Neural progenitor cell (in vitro differentiated cells): ENCODE measurements at regions not wholly inside any gene's neighbourhood (a gene's known extent, or its start where the extent isn't known, plus 50 kb on each side); places are given as distances from the start of the nearest gene placed in this dataset.

Experiments used
- CTCF ChIP-seq: fragments of 200-600 bp; sonication (generic); IDR thresholded peaks from 2 replicates; pipeline ENCODE4 v1.5.1; 2017; ENCODE audit warnings: antibody characterized with exemption, mild to moderate bottlenecking
- EZH2 ChIP-seq: fragments of 200-600 bp; sonication (generic); IDR thresholded peaks from 2 replicates; pipeline ENCODE4 v1.6.1; 2017; ENCODE audit warnings: antibody characterized with exemption, mild to moderate bottlenecking, moderate library complexity
- EZH2phosphoT487 ChIP-seq: fragments of 200-600 bp; sonication (generic); IDR thresholded peaks from 2 replicates; pipeline ENCODE4 v1.6.1; 2017; ENCODE audit warnings: antibody characterized with exemption

GRCh38 chr4:179871726-179872125 lies 2371.5 kb upstream of the TENM3 start:
- TF ChIP-seq CTCF (no peak), EZH2 (no peak), EZH2phosphoT487 (no peak)
